HG02798 (cell line): ENCODE measurements at regions not wholly inside any gene's neighbourhood (a gene's known extent, or its start where the extent isn't known, plus 50 kb on each side); places are given as distances from the start of the nearest gene placed in this dataset.

ENCODE experiments used
- ATAC-seq: cut with Tn5 transposase; IDR thresholded peaks from one replicate; pipeline ENCODE4 v1.9.1; 2021; ENCODE audit warnings: mild to moderate bottlenecking; ENCODE audit not compliant: unreplicated experiment, poor library complexity

- no peak for ATAC-seq
Observed at GRCh38 chr3:68328049-68328448, 604.3 kb downstream of the TAFA4 start.

- no peak for ATAC-seq
Observed at GRCh38 chr3:68315964-68316363, 616.4 kb downstream of the TAFA4 start.

DNA sequence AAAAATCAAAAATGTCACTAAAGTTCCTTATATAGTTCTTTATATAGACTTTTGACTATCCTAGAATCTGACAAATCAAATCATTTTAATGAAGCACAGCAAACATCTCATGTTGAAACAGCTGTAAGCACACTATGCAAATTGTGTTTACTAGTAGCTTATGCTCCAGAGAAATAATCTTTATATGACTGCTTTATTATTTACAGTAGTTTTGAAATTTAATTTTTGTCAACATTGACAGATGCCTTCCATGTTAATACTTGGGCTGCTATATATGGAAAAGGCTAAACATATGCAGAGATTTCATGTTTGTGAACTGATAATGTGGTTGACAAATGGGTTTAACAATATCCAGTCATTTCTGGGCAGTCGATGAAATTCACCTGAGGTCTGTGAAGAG is 616.8 kb downstream of the TAFA4 start:
- no peak for ATAC-seq

DNA sequence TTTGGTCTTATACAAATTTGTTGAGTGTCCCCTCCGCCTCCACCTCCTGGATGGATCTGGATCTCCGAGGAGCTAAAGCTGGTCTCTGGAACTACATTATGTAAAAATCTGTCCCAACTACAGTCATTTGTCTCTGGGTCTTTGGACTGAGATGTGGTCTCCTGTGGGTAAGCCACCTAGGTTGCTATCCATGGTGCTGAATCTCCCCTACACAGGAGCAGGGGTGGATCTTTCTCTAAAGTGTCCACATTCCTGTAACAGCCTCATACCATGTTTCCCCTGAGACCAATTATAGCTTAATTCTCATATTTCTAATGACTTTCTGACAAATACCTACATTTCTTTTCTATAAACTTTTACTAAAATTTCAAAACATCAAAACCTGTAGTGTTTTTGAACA is 625.8 kb downstream of the TAFA4 start:
- no peak for ATAC-seq

DNA sequence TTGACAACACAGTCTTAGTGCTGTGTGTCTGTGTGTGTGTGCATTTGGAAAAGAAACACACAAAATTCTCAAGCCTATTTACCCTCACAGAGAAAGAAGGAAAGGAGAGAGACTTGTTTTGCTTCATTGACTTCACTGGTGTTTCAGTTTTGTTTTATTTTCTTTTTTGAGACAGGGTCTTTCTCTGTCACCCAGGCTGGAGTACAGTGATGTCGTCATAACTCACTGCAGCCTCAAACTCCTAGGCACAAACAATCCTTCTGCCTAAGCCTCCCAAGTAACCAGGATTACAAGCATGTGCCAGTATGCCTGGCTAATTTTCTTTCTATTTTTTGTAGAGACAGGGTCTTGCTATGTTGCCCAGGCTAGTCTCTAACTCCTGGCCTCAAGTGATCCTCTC is 636.9 kb downstream of the TAFA4 start:
- no peak for ATAC-seq

- no peak for ATAC-seq
Observed at GRCh38 chr3:68290333-68290732, 635.9 kb upstream of the SUCLG2 start.

GRCh38 chr3:68288085-68288484 is 633.7 kb upstream of the SUCLG2 start:
- ATAC-seq, result no peak

- ATAC-seq, result no peak
Observed at GRCh38 chr3:68287101-68287500, 632.7 kb upstream of the SUCLG2 start.

DNA sequence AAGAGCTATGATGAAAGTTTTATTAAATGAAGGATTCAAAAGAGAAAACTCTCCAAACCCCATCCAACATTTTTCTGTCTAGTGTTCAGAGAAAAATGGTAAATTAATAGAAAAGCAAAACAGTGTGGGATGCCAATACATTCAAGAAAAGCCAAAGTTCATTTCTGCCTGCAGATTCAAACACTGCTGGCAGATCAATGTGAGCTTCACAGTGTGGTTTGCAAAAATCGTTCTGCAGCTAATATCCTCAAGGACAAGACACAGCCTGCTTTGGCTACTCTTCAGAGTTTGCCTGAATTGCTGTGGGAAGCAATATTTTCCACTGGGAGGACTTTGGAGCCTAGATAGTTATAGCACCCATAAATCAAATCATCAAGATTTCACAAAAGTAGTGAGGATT is 619.9 kb upstream of the SUCLG2 start:
- ATAC-seq, result no peak

GRCh38 chr3:68271145-68271544 is 616.7 kb upstream of the SUCLG2 start:
- no peak for ATAC-seq

DNA sequence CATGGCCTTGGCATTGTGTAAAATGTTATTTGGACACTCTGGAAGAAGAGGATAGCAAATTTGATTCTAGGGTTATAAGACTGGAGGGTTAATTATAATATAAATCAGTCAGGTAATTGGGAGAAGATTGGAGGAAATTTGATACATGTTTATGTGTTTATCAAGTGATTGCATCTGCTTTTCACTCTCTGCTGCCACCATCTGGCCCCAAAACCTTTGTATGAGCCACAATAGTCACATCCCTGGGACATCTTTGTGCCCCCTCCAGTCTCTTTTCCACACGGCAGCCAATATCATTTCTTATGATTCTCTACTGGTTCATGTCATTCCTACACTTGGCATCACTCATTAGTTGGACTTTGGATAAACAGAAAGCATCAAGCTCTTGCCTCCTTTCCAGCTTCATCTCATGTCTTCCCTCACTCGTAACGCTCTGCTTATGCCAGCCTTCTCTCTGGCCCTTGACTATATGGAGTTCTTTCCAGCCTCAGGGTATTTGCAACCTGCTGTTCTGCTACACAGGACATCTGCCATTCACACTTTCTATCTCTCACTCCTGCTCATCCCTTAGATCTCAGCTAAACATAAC is 602.3 kb upstream of the SUCLG2 start:
- no peak for ATAC-seq

- no peak for ATAC-seq
Observed at GRCh38 chr3:68249265-68249664, 594.9 kb upstream of the SUCLG2 start.

GRCh38 chr3:68242606-68243005 is 588.2 kb upstream of the SUCLG2 start:
- ATAC-seq, result no peak

- no peak for ATAC-seq
Observed at GRCh38 chr3:68239542-68239941, 585.1 kb upstream of the SUCLG2 start.

DNA sequence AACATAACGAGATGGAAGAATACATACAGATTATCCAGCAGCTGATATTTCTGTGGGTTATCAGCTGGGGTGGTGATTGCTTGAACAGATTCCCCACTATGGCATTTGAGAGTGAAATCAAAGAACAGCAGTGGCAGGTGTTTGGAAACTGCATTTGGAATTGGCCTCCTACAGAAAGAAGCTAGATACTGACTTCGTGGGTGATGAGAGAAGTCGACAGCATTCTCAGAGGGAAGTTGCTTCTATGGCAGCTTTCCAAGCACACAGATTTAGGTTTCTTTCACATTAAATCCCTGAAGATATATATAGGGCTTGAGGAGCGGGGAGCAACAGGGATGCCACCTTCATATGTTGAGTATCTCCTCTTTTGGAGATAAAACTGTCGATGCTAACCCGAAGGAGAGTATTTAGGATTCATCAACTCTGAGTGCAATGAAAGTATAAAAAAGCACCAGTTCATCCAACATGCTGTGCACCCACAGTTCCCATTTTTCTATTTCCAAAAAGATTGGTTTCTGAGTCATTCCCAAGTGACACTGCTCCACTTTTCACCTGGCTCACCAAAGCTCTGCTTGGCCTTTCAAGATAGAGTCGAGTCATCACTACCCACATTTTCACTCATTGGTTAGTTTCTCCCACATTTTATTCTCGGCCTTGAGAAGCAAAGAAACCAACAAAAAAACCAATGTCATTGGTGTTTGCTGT is 579.8 kb upstream of the SUCLG2 start:
- ATAC-seq, result no peak

DNA sequence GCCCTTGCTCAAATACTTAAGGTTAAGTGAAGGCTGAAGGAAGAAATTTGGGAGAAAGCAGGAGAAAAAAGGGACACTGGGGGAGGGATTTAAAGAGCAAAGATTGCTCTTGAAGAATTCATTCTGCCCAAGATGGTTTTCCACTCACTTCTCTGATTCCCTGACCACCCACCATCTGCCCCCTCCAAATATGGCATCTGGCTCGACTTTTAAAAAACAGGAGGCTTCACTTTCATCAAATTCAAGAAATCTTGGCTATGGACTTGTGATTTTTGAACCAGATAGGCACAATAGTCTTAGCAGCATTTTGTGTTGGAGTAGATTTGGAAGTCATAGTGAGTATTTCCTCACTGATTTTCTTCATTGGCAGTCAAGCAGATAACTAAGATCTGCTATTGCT is 574.4 kb upstream of the SUCLG2 start:
- ATAC-seq, result no peak

DNA sequence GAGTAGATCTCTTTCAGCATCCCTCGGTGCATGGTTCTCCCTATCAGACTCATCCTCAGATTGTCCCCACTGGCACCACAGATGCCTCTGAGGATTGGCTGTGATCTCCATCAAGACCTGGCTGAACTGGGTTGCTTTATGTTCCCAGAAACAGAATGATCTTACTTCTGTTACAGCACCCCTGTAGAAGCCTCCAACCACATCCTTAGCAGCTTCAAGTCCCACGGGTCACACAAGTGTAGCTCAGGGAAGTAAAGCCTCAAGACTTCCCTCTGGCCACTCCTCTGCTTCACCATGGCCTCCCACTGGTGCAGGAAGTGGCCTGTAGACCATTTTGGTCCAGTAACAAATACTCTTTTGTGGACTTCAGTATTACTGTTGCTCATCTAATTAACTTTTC is 566.4 kb upstream of the SUCLG2 start:
- ATAC-seq, result no peak

DNA sequence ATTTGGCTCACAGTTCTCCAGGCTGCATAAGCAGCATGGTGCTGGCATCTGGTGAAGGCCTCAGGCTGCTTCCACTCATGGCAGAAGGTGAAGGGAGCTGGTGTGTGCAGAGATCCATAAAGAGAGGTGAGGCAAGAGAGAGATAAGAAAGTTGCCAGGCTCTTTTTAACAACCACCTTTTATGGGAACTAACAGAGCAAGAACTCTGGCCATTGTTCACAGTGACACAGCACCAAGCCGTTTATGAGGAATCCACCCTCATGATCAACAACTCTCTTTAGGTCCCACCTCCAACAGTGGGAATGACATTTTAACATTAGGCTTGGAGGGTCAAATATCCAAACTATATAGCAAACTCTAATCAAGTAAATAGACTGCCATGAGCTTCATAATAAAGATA is 557.2 kb upstream of the SUCLG2 start:
- no peak for ATAC-seq

GRCh38 chr3:68210635-68211034 is 556.2 kb upstream of the SUCLG2 start:
- no peak for ATAC-seq

DNA sequence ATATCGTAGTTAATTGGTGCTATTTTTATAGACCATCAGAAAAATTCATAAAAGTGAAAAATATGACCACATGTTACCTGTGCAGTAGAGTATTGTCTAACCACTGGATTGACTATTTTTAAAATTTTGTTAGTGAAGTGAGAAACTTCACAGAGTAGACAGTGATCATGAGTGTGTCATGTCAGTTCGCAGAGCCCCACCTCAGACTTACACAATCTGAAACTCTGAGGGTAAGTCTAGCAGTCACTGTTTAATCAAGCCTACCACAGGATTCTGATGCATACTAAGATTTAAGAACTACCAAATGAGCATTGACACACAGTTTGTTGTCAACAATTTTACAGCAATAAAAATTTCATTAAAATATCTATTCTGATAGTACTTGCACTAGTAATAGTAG is 552.9 kb upstream of the SUCLG2 start:
- ATAC-seq, result no peak

GRCh38 chr3:68206524-68207117 is 552.2 kb upstream of the SUCLG2 start:
- no peak for ATAC-seq

DNA sequence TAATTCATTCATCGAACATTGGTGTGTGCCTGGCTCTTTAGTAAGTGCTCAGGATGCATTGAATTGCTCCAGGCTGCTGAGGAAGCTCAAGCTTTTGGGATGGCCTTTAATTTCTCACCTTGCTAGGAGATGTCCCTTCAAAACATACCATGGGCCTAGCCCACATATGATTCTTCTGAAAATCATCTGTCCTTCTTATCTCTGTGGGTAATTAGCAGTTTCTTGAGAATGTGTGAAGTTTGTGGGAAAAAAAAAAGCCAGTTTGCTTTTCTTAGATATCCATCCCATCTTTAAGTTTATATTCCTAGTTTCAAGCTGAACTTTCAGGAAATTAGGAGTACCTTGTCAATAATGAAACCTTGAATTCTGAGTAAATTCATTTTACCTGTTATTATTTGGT is 532.3 kb upstream of the SUCLG2 start:
- ATAC-seq, result no peak
